HEK293 (cell line): ENCODE measurements at regions not wholly inside any gene's neighbourhood (a gene's known extent, or its start where the extent isn't known, plus 50 kb on each side); places are given as distances from the start of the nearest gene placed in this dataset.

Source experiments
- KLF10 ChIP-seq: fragments of 450-650 bp; IDR thresholded peaks from 2 replicates; pipeline ENCODE4 v1.5.1; 2018; ENCODE audit warnings: missing biosample characterization, mild to moderate bottlenecking, missing genetic modification characterization
- KLF7 ChIP-seq: fragments of 450-650 bp; formaldehyde crosslinking; IDR thresholded peaks from 2 replicates; pipeline ENCODE4 v1.5.1; 2016; ENCODE audit warnings: missing biosample characterization, missing genetic modification characterization, borderline replicate concordance
- ZBTB20 ChIP-seq: fragments of 450-650 bp; formaldehyde crosslinking; IDR thresholded peaks from 2 replicates; pipeline ENCODE4 v1.5.1; 2016; ENCODE audit warnings: missing biosample characterization, missing genetic modification characterization
- ZNF121 ChIP-seq: fragments of 450-650 bp; formaldehyde crosslinking; IDR thresholded peaks from 2 replicates; pipeline ENCODE4 v1.5.1; 2016; ENCODE audit warnings: missing biosample characterization, missing genetic modification characterization
- ZNF350 ChIP-seq: fragments of 450-650 bp; formaldehyde crosslinking; IDR thresholded peaks from 2 replicates; pipeline ENCODE4 v1.5.0; 2017; ENCODE audit warnings: missing biosample characterization, mild to moderate bottlenecking, missing genetic modification characterization
- ZNF37A ChIP-seq: fragments of 450-650 bp; IDR thresholded peaks from 2 replicates; pipeline ENCODE4 v1.5.1; 2018; ENCODE audit warnings: missing biosample characterization, missing genetic modification characterization
- ZNF707 ChIP-seq: fragments of 450-650 bp; formaldehyde crosslinking; IDR thresholded peaks from 2 replicates; pipeline ENCODE4 v1.5.1; 2016; ENCODE audit warnings: missing biosample characterization, missing genetic modification characterization
- ZNF76 ChIP-seq: fragments of 450-650 bp; formaldehyde crosslinking; IDR thresholded peaks from 2 replicates; pipeline ENCODE4; 2016; ENCODE audit warnings: low read depth, missing biosample characterization, missing genetic modification characterization, borderline replicate concordance
- TF ChIP-seq, protein P1 (sequence below): fragments of 450-650 bp; formaldehyde crosslinking; IDR thresholded peaks from 2 replicates; pipeline ENCODE4 v1.5.1; 2016; ENCODE audit warnings: missing biosample characterization, missing genetic modification characterization
- TF ChIP-seq, protein P2 (sequence below): fragments of 450-650 bp; formaldehyde crosslinking; IDR thresholded peaks from 2 replicates; pipeline ENCODE4 v1.5.1; 2016; ENCODE audit warnings: missing biosample characterization, missing genetic modification characterization
- TF ChIP-seq, protein P3 (sequence below): fragments of 450-650 bp; formaldehyde crosslinking; IDR thresholded peaks from 2 replicates; pipeline ENCODE4 v1.5.1; 2016; ENCODE audit warnings: missing biosample characterization, missing genetic modification characterization, low read depth
- TF ChIP-seq, protein P4 (sequence below): fragments of 450-650 bp; formaldehyde crosslinking; IDR thresholded peaks from 2 replicates; pipeline ENCODE4 v1.5.1; 2016; ENCODE audit warnings: missing biosample characterization, missing genetic modification characterization
- TF ChIP-seq, protein P5 (sequence below): fragments of 450-650 bp; formaldehyde crosslinking; IDR thresholded peaks from 2 replicates; pipeline ENCODE4 v1.5.1; 2017; ENCODE audit warnings: missing biosample characterization, missing genetic modification characterization

DNA sequence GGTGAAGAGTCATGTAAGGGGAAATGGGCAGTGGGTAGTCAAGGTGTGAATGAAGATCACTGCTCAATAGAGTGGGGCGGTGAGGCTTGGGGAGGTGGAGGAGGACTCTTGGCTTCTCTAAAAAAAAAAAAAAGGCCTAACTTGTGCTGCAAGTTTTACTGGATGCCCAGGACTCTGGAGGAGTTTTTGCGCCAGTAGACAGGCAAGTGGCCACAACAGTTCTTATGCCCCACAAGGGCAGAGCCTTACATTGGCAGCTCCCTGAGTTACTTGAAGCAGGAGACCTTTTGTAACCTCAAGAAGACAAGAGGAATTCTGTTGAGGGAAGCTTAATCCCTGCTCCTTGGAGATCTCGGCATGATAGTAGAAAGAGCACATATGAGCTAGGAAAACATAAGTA is 54.9 kb upstream of the PPP2R5A start:
- TF ChIP-seq ZBTB20 (tag by site-specific recombination) (no peak), ZNF350 (tag by site-specific recombination) (no peak), KLF10 (tag by site-specific recombination) (no peak), ZNF707 (tag by site-specific recombination) (no peak), ZNF121 (no peak), ZNF76 (tag by site-specific recombination) (no peak), ZNF37A (no peak), KLF7 (tag by site-specific recombination) (no peak)
- TF ChIP-seq, protein P1, sequence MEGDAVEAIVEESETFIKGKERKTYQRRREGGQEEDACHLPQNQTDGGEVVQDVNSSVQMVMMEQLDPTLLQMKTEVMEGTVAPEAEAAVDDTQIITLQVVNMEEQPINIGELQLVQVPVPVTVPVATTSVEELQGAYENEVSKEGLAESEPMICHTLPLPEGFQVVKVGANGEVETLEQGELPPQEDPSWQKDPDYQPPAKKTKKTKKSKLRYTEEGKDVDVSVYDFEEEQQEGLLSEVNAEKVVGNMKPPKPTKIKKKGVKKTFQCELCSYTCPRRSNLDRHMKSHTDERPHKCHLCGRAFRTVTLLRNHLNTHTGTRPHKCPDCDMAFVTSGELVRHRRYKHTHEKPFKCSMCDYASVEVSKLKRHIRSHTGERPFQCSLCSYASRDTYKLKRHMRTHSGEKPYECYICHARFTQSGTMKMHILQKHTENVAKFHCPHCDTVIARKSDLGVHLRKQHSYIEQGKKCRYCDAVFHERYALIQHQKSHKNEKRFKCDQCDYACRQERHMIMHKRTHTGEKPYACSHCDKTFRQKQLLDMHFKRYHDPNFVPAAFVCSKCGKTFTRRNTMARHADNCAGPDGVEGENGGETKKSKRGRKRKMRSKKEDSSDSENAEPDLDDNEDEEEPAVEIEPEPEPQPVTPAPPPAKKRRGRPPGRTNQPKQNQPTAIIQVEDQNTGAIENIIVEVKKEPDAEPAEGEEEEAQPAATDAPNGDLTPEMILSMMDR (tag by site-specific recombination) = no peak
- TF ChIP-seq, protein P2, sequence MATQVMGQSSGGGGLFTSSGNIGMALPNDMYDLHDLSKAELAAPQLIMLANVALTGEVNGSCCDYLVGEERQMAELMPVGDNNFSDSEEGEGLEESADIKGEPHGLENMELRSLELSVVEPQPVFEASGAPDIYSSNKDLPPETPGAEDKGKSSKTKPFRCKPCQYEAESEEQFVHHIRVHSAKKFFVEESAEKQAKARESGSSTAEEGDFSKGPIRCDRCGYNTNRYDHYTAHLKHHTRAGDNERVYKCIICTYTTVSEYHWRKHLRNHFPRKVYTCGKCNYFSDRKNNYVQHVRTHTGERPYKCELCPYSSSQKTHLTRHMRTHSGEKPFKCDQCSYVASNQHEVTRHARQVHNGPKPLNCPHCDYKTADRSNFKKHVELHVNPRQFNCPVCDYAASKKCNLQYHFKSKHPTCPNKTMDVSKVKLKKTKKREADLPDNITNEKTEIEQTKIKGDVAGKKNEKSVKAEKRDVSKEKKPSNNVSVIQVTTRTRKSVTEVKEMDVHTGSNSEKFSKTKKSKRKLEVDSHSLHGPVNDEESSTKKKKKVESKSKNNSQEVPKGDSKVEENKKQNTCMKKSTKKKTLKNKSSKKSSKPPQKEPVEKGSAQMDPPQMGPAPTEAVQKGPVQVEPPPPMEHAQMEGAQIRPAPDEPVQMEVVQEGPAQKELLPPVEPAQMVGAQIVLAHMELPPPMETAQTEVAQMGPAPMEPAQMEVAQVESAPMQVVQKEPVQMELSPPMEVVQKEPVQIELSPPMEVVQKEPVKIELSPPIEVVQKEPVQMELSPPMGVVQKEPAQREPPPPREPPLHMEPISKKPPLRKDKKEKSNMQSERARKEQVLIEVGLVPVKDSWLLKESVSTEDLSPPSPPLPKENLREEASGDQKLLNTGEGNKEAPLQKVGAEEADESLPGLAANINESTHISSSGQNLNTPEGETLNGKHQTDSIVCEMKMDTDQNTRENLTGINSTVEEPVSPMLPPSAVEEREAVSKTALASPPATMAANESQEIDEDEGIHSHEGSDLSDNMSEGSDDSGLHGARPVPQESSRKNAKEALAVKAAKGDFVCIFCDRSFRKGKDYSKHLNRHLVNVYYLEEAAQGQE (tag by site-specific recombination) = no peak
- TF ChIP-seq, protein P3, sequence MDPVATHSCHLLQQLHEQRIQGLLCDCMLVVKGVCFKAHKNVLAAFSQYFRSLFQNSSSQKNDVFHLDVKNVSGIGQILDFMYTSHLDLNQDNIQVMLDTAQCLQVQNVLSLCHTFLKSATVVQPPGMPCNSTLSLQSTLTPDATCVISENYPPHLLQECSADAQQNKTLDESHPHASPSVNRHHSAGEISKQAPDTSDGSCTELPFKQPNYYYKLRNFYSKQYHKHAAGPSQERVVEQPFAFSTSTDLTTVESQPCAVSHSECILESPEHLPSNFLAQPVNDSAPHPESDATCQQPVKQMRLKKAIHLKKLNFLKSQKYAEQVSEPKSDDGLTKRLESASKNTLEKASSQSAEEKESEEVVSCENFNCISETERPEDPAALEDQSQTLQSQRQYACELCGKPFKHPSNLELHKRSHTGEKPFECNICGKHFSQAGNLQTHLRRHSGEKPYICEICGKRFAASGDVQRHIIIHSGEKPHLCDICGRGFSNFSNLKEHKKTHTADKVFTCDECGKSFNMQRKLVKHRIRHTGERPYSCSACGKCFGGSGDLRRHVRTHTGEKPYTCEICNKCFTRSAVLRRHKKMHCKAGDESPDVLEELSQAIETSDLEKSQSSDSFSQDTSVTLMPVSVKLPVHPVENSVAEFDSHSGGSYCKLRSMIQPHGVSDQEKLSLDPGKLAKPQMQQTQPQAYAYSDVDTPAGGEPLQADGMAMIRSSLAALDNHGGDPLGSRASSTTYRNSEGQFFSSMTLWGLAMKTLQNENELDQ (tag by site-specific recombination) = no peak
- TF ChIP-seq, protein P4, sequence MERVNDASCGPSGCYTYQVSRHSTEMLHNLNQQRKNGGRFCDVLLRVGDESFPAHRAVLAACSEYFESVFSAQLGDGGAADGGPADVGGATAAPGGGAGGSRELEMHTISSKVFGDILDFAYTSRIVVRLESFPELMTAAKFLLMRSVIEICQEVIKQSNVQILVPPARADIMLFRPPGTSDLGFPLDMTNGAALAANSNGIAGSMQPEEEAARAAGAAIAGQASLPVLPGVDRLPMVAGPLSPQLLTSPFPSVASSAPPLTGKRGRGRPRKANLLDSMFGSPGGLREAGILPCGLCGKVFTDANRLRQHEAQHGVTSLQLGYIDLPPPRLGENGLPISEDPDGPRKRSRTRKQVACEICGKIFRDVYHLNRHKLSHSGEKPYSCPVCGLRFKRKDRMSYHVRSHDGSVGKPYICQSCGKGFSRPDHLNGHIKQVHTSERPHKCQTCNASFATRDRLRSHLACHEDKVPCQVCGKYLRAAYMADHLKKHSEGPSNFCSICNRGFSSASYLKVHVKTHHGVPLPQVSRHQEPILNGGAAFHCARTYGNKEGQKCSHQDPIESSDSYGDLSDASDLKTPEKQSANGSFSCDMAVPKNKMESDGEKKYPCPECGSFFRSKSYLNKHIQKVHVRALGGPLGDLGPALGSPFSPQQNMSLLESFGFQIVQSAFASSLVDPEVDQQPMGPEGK (tag by site-specific recombination) = no peak
- TF ChIP-seq, protein P5, sequence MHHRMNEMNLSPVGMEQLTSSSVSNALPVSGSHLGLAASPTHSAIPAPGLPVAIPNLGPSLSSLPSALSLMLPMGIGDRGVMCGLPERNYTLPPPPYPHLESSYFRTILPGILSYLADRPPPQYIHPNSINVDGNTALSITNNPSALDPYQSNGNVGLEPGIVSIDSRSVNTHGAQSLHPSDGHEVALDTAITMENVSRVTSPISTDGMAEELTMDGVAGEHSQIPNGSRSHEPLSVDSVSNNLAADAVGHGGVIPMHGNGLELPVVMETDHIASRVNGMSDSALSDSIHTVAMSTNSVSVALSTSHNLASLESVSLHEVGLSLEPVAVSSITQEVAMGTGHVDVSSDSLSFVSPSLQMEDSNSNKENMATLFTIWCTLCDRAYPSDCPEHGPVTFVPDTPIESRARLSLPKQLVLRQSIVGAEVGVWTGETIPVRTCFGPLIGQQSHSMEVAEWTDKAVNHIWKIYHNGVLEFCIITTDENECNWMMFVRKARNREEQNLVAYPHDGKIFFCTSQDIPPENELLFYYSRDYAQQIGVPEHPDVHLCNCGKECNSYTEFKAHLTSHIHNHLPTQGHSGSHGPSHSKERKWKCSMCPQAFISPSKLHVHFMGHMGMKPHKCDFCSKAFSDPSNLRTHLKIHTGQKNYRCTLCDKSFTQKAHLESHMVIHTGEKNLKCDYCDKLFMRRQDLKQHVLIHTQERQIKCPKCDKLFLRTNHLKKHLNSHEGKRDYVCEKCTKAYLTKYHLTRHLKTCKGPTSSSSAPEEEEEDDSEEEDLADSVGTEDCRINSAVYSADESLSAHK (tag by site-specific recombination) = no peak
